ENCODE measurements at regions not wholly inside any gene's neighbourhood (a gene's known extent, or its start where the extent isn't known, plus 50 kb on each side); places are given as distances from the start of the nearest gene placed in this dataset.
A peak's percentile ranks its signal among the peaks of the same experiment; 100 is the strongest.

DNA sequence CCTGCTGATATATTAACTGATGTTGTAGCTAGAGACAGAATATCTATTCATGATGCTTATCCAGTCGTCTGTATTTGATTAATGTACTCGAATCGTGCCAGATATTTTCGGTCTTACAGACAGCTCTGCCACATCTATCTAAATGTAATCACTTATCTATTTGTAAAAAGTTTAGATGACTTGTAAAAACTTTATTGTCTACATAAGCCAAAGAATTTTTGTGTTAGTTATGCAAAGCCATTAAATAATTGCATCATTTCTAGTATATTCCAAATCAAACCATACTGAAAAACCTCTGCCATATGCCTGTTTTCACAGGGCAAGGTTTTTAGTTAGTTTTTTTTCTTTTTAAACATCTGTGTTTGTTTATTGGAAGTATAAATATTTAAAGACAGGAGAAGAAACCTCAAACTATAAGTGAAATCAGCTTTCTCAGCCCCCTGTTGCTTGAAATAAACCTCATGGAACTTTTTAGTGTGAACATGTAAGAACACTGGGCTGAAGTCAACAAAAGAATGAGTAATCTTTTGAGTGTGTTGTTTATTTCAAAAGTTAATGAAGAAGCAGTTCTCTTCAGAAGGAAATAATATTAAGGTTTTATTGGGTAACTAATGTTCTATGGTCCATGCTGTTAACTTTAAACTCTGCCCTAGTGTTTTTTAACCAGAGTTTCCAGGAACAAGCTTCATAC lies 657.6 kb upstream of the SYT4 start:
- Histone ChIP-seq H3K4me1 (no peaks in the 10 kb centered on the region), H3K4me3 (no peak overlapping the region), H3K36me3 (no peaks in the 10 kb centered on the region), H3K27ac (peak overlapping the region in 1 of 2 donors; percentile 19), H3K27me3 (no peaks in the 10 kb centered on the region), H3K9me3 (no peaks in the 10 kb centered on the region)
- DNase-seq (ENCODE audit: low spot score): no peak
- TF ChIP-seq, protein P1, sequence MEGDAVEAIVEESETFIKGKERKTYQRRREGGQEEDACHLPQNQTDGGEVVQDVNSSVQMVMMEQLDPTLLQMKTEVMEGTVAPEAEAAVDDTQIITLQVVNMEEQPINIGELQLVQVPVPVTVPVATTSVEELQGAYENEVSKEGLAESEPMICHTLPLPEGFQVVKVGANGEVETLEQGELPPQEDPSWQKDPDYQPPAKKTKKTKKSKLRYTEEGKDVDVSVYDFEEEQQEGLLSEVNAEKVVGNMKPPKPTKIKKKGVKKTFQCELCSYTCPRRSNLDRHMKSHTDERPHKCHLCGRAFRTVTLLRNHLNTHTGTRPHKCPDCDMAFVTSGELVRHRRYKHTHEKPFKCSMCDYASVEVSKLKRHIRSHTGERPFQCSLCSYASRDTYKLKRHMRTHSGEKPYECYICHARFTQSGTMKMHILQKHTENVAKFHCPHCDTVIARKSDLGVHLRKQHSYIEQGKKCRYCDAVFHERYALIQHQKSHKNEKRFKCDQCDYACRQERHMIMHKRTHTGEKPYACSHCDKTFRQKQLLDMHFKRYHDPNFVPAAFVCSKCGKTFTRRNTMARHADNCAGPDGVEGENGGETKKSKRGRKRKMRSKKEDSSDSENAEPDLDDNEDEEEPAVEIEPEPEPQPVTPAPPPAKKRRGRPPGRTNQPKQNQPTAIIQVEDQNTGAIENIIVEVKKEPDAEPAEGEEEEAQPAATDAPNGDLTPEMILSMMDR (IDR thresholded peaks at IDR 0.05): no peak

DNA sequence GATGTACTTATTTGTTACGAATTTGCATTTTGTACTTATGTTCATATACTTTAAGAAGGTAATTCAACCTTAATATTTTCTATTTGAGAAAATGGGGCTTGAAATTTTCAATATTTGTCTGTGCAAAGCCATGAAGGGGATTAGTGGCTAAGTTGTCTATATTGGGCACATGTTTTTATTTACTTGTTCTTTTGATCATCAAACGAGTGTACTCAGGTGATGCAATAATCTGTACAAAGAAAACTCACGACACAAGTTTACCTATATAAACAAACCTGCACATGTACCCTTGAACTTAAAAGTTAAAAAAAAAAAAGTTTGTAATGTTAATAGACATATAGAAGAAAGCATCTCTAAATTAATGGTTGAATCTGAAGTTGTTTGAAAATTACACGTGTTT lies 658.9 kb upstream of the SYT4 start:
- Histone ChIP-seq H3K4me3 (no peak overlapping the region), H3K4me1 (no peaks in the 10 kb centered on the region), H3K27me3 (no peaks in the 10 kb centered on the region), H3K36me3 (no peaks in the 10 kb centered on the region), H3K9me3 (no peaks in the 10 kb centered on the region), H3K27ac (no peak overlapping the region)
- no peak for DNase-seq (ENCODE audit: low spot score)
- TF ChIP-seq, protein P1 (IDR thresholded peaks at IDR 0.05): no peak

DNA sequence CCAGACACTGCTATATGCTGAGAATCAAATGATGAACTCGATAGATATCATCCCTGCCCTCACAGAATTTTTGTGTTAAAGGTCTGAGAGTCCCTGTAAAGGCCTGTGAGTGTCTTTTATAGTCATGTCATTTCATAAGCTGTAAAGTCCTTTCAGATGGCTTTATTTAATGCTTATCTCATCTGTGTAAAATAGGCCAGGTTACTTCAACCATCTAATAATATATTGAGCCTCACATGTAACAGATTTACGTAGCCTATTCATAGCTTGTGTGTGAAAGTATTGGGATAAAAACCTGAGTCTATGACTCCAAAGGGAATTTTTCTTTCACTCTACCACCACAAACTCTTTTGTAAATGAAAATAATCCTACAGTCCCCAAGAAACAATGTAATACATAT lies 672.0 kb upstream of the SYT4 start:
- no peak for DNase-seq (ENCODE audit: low spot score)
- H3K4me3 ChIP-seq: no peak overlapping the region
- TF ChIP-seq, protein P1 (IDR thresholded peaks at IDR 0.05): no peak
- H3K4me1 ChIP-seq: no peaks in the 10 kb centered on the region
- no peaks in the 10 kb centered on the region for H3K36me3 ChIP-seq
- no peaks in the 10 kb centered on the region for H3K27me3 ChIP-seq
- H3K27ac ChIP-seq: no peak overlapping the region
- no peaks in the 10 kb centered on the region for H3K9me3 ChIP-seq

DNA sequence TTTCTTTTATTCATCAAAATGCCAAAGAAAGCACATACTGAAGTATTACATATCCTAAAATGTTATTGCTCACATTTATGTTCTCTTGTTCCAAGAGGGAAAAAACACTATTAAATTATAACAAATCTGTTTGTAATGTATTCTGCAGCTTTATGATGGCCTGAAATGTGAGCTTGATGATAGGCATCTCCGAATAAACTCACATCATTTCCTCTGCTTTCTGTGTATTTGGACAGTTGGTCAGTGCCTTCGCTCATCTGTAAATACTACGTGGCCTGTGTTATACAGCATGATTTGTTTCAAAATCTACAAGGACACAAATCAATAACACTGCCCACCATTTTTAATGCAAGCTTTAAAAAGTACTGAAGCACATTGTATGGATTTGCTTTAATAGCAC lies 672.8 kb upstream of the SYT4 start:
- Histone ChIP-seq H3K27ac (no peak overlapping the region), H3K4me3 (no peak overlapping the region), H3K36me3 (no peaks in the 10 kb centered on the region), H3K27me3 (no peaks in the 10 kb centered on the region), H3K9me3 (no peaks in the 10 kb centered on the region), H3K4me1 (no peaks in the 10 kb centered on the region)
- DNase-seq (ENCODE audit: low spot score): no peak
- TF ChIP-seq, protein P1 (IDR thresholded peaks at IDR 0.05): no peak

DNA sequence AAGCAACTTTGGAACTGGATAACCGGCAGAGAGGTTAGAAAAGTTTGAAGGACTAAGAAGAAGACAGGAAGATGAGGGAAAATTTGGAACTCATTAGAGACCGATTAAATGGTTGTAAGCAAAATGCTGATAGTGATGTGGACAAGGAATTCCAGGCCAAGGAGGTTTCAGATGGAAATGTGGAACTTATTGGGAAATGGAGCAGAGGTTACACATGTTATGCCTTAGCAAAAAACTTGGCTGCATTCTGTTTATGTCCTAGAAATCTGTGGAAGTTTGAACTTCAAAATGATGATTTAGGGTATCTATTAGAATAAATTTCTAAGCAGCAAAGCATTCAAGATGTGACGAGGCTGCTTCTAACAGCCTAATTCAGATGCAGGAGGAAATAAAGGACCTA lies 675.1 kb upstream of the SYT4 start:
- Histone ChIP-seq H3K9me3 (no peaks in the 10 kb centered on the region), H3K27me3 (no peaks in the 10 kb centered on the region), H3K36me3 (no peaks in the 10 kb centered on the region), H3K4me1 (no peaks in the 10 kb centered on the region), H3K4me3 (no peak overlapping the region), H3K27ac (no peak overlapping the region)
- TF ChIP-seq, protein P1 (IDR thresholded peaks at IDR 0.05): no peak
- DNase-seq (ENCODE audit: low spot score): no peak

DNA sequence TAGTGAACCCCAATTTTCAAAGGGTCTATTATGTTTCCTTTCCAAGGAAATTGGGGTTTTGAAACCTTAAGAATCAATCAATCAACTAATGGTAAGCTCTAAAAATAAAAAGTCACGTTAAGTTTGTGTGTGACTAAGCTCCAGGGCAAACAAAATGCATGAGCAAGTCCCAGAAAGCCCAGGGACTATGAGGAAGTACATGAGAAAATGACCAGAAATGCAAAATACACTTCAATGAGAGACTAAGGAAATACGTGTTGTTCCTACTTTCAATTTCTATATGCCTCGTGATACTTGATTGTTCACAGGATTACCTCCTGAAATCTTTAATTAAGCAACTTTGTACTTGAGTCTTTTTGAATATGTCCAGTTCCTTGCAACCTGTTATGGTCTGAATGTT lies 684.4 kb upstream of the SYT4 start:
- H3K27ac ChIP-seq: no peak overlapping the region
- H3K9me3 ChIP-seq: no peaks in the 10 kb centered on the region
- H3K4me1 ChIP-seq: no peaks in the 10 kb centered on the region
- TF ChIP-seq, protein P1 (IDR thresholded peaks at IDR 0.05): no peak
- no peak overlapping the region for H3K4me3 ChIP-seq
- H3K36me3 ChIP-seq: no peaks in the 10 kb centered on the region
- no peaks in the 10 kb centered on the region for H3K27me3 ChIP-seq
- no peak for DNase-seq (ENCODE audit: low spot score)

Data from right atrium auricular region (tissue), 2 donors.